ENCODE measurements at regions not wholly inside any gene's neighbourhood (a gene's known extent, or its start where the extent isn't known, plus 50 kb on each side); places are given as distances from the start of the nearest gene placed in this dataset.

DNA sequence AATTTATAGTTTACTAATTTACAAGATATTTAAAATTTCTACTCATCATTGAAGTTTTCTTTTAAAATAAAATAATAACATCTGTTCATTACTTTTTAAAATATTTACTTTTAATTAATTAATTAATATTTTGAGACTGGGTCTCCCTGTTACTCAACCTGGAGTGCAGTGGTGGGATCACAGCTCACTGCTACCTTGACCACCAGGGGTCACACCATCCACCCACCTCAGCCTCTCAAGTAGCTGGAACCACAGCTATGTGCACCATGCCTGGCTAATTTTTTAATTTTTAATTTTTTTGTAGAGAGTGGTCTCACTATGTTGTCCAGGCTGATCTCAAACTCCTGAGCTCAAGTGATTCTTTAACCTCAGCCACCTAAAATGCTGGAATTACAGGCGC lies 1013.6 kb downstream of the CDH9 start:
- Histone ChIP-seq H3K9me3 (no peaks in the 10 kb centered on the region), H3K27me3 (no peaks in the 10 kb centered on the region), H3K4me1 (no peaks in the 10 kb centered on the region), H3K4me3 (no peak overlapping the region), H3K27ac (no peak overlapping the region), H3K36me3 (no peaks in the 10 kb centered on the region)
- no peak for DNase-seq (ENCODE audit: low spot score in 2 of 2)
- TF ChIP-seq, protein P1, sequence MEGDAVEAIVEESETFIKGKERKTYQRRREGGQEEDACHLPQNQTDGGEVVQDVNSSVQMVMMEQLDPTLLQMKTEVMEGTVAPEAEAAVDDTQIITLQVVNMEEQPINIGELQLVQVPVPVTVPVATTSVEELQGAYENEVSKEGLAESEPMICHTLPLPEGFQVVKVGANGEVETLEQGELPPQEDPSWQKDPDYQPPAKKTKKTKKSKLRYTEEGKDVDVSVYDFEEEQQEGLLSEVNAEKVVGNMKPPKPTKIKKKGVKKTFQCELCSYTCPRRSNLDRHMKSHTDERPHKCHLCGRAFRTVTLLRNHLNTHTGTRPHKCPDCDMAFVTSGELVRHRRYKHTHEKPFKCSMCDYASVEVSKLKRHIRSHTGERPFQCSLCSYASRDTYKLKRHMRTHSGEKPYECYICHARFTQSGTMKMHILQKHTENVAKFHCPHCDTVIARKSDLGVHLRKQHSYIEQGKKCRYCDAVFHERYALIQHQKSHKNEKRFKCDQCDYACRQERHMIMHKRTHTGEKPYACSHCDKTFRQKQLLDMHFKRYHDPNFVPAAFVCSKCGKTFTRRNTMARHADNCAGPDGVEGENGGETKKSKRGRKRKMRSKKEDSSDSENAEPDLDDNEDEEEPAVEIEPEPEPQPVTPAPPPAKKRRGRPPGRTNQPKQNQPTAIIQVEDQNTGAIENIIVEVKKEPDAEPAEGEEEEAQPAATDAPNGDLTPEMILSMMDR (IDR thresholded peaks at IDR 0.05), result no peak
- no peak for TF ChIP-seq POLR2A (IDR thresholded peaks at IDR 0.05)
- TF ChIP-seq EP300 (IDR thresholded peaks at IDR 0.05), result no peak
- no peak for TF ChIP-seq POLR2AphosphoS5 (IDR thresholded peaks at IDR 0.05)
- 92% methylated on average over 1 of the region's 1 CpG for WGBS

DNA sequence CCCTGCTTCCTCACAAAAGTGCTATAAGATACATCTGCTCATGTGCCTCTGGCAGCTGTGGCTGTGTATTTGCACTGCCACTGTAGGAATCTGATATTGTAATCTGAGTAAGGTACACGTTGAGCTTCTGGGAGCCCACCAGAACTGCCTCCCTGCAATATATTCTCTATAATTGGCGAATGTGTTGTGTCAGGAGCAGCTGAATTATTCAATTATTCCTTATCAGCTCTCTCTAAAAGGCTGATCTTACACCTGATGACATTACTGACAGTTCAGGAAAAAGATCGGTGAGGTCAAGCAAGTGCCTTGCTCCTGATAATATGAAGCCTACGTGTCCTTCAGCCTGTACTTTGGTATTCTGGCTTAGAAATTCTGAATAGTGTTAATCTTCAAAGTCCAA lies 1015.0 kb downstream of the CDH9 start:
- H3K4me3 ChIP-seq, result no peak overlapping the region
- WGBS, result 52% methylated on average over 4 of the region's 4 CpGs
- TF ChIP-seq EP300 (IDR thresholded peaks at IDR 0.05), result no peak
- no peak for TF ChIP-seq POLR2AphosphoS5 (IDR thresholded peaks at IDR 0.05)
- no peak for TF ChIP-seq POLR2A (IDR thresholded peaks at IDR 0.05)
- TF ChIP-seq, protein P1 (IDR thresholded peaks at IDR 0.05), result no peak
- no peak overlapping the region for H3K27ac ChIP-seq
- DNase-seq (ENCODE audit: low spot score in 2 of 2), result no peak
- no peaks in the 10 kb centered on the region for H3K27me3 ChIP-seq
- H3K9me3 ChIP-seq, result no peaks in the 10 kb centered on the region
- H3K36me3 ChIP-seq, result no peaks in the 10 kb centered on the region
- H3K4me1 ChIP-seq, result no peaks in the 10 kb centered on the region

DNA sequence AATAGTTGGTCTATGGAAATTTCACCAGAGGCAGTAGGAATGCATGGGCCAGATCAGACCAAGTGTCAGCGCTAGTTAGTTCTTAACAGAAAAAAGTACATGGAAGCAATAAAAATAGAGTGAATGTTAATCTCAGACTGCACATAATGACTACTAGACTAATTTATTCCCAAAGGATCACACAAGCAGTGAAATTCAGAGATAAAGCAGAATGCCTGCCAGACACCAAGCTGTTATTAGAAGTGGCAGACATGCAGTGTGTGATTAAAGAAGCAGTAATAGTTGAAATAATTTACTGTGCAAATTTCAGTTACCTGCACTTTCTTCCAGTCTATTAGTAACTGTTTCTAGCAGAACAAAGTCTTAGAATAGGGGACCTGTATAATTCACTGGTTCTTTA lies 1024.2 kb downstream of the CDH9 start:
- Histone ChIP-seq H3K27me3 (no peaks in the 10 kb centered on the region), H3K9me3 (no peaks in the 10 kb centered on the region), H3K27ac (no peak overlapping the region), H3K4me3 (no peak overlapping the region), H3K4me1 (no peaks in the 10 kb centered on the region), H3K36me3 (no peaks in the 10 kb centered on the region)
- TF ChIP-seq, protein P1 (IDR thresholded peaks at IDR 0.05), result no peak
- TF ChIP-seq POLR2AphosphoS5 (IDR thresholded peaks at IDR 0.05) (no peak), POLR2A (IDR thresholded peaks at IDR 0.05) (no peak), EP300 (IDR thresholded peaks at IDR 0.05) (no peak)
- no peak for DNase-seq (ENCODE audit: low spot score in 2 of 2)
- 81% methylated on average over 1 of the region's 1 CpG for WGBS

DNA sequence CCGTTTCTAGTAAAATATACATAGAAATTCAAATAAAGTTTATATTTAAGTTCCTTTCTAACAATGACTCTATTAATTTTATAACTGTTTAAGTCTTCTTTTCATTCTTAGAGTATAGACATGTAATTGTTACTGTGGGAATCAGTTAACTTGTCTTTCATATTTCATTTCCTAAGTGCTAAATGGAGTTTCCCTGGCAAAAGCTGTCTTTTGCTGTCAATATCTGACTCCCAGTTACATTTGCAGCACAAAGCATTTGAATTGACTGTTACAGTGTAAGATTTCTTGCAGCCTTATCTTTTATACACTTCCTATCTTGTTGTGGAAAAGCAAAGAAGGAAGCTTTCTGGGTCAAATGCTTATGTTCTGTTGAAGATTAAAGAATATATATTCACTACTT lies 1026.3 kb downstream of the CDH9 start:
- DNase-seq (ENCODE audit: low spot score in 2 of 2), result no peak
- Histone ChIP-seq H3K9me3 (no peaks in the 10 kb centered on the region), H3K27ac (no peak overlapping the region), H3K4me1 (no peaks in the 10 kb centered on the region), H3K27me3 (no peaks in the 10 kb centered on the region), H3K36me3 (no peaks in the 10 kb centered on the region), H3K4me3 (no peak overlapping the region)
- 81% methylated on average over 1 of the region's 1 CpG for WGBS
- TF ChIP-seq, protein P1 (IDR thresholded peaks at IDR 0.05), result no peak
- TF ChIP-seq EP300 (IDR thresholded peaks at IDR 0.05) (no peak), POLR2AphosphoS5 (IDR thresholded peaks at IDR 0.05) (no peak), POLR2A (IDR thresholded peaks at IDR 0.05) (no peak)

DNA sequence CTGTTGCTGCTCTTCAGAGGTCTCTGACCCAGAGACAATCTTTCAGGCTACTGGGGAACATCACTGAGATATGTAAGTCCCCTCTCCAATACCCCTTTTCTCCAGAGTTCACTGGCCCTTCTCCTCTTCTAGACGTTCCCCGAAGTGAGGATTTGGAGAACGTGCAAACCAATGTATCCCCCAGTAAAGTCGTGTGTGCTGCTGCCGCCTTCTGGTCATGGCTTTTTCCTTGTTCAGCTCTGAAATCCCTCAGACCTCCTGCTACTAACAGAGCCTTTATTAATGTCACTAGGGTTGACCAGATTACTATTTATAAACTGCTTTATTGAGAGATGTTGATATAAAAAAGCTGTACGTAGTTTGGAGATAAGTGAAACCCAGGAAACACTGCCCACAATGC lies 1028.6 kb downstream of the CDH9 start:
- Histone ChIP-seq H3K36me3 (no peaks in the 10 kb centered on the region), H3K9me3 (no peaks in the 10 kb centered on the region), H3K27ac (no peak overlapping the region), H3K4me3 (no peak overlapping the region), H3K27me3 (no peaks in the 10 kb centered on the region), H3K4me1 (no peaks in the 10 kb centered on the region)
- DNase-seq (ENCODE audit: low spot score in 2 of 2), result no peak
- WGBS, result 27% methylated on average over 6 of the region's 6 CpGs
- TF ChIP-seq POLR2AphosphoS5 (IDR thresholded peaks at IDR 0.05) (no peak), POLR2A (IDR thresholded peaks at IDR 0.05) (no peak), EP300 (IDR thresholded peaks at IDR 0.05) (no peak)
- TF ChIP-seq, protein P1 (IDR thresholded peaks at IDR 0.05), result no peak

All from suprapubic skin (tissue), 4 donors.